HL-60 (cell line): ENCODE measurements at regions not wholly inside any gene's neighbourhood (a gene's known extent, or its start where the extent isn't known, plus 50 kb on each side); places are given as distances from the start of the nearest gene placed in this dataset.

ENCODE experiments used
- DNase-seq, 2 experiments: peaks; one replicate each; pipeline ENCODE4 v3.0.0-alpha.2; 2010 to 2020; ENCODE audit warnings: low read depth in 1 of 2, low spot score in 1 of 2
- H3K27ac ChIP-seq: fragments of 250-450 bp; sonication (Bioruptor Pico); replicated peaks from 2 replicates; pipeline ENCODE4 v1.5.1; 2020; ENCODE audit warnings: mild to moderate bottlenecking, moderate library complexity
- H3K27me3 ChIP-seq: fragments of 250-450 bp; sonication (Bioruptor Pico); 2 replicates; pipeline ENCODE4 v1.5.1; 2021; ENCODE audit warnings: mild to moderate bottlenecking, moderate library complexity; ENCODE audit not compliant: insufficient read depth, poor library complexity, severe bottlenecking
- H3K4me3 ChIP-seq: replicated peaks from 2 replicates; pipeline ENCODE4 v1.5.1; 2011; ENCODE audit warnings: mild to moderate bottlenecking, control low read depth, low read length; ENCODE audit not compliant: insufficient read depth
- CTCF ChIP-seq: IDR thresholded peaks from one replicate; pipeline ENCODE4 v1.5.1; 2011; ENCODE audit warnings: low read length, control low read depth, inconsistent platforms; ENCODE audit not compliant: insufficient read depth
- GABPA ChIP-seq: IDR thresholded peaks from 2 replicates; pipeline ENCODE4 v1.6.1; 2012; ENCODE audit warnings: low read depth
- POLR2AphosphoS5 ChIP-seq: IDR thresholded peaks from 2 replicates; pipeline ENCODE4 v1.6.1; 2012; ENCODE audit warnings: low read depth
- REST ChIP-seq: IDR thresholded peaks from 2 replicates; pipeline ENCODE4 v1.6.1; 2012; ENCODE audit warnings: low read depth; ENCODE audit not compliant: insufficient replicate concordance
- SPI1 ChIP-seq: IDR thresholded peaks from 2 replicates; pipeline ENCODE4 v1.6.1; 2012; ENCODE audit warnings: low read depth, mild to moderate bottlenecking, borderline replicate concordance

- no peak for DNase-seq
- H3K4me3 ChIP-seq, result no peak overlapping the region
- TF ChIP-seq POLR2AphosphoS5 (no peak), REST (no peak), GABPA (no peak), CTCF (no peak), SPI1 (no peak)
- no peaks in the 10 kb centered on the region for H3K27me3 ChIP-seq
- H3K27ac ChIP-seq, result no peak overlapping the region
Measured at GRCh38 chr2:67656875-67657274, 259.7 kb downstream of the ETAA1 start.

- H3K4me3 ChIP-seq, result no peak overlapping the region
- TF ChIP-seq SPI1 (no peak), POLR2AphosphoS5 (no peak), REST (no peak), GABPA (no peak), CTCF (no peak)
- no peak overlapping the region for H3K27ac ChIP-seq
- DNase-seq, result no peak
- H3K27me3 ChIP-seq, result no peaks in the 10 kb centered on the region
Measured at GRCh38 chr2:67658820-67659219, 261.7 kb downstream of the ETAA1 start.

- TF ChIP-seq SPI1 (no peak), REST (no peak), POLR2AphosphoS5 (no peak), GABPA (no peak), CTCF (no peak)
- DNase-seq, result no peak
- Histone ChIP-seq H3K27me3 (no peaks in the 10 kb centered on the region), H3K27ac (no peak overlapping the region), H3K4me3 (no peak overlapping the region)
Measured at GRCh38 chr2:67660015-67660602, 263.0 kb downstream of the ETAA1 start.
